ENCODE measurements at regions not wholly inside any gene's neighbourhood (a gene's known extent, or its start where the extent isn't known, plus 50 kb on each side); places are given as distances from the start of the nearest gene placed in this dataset.

DNA sequence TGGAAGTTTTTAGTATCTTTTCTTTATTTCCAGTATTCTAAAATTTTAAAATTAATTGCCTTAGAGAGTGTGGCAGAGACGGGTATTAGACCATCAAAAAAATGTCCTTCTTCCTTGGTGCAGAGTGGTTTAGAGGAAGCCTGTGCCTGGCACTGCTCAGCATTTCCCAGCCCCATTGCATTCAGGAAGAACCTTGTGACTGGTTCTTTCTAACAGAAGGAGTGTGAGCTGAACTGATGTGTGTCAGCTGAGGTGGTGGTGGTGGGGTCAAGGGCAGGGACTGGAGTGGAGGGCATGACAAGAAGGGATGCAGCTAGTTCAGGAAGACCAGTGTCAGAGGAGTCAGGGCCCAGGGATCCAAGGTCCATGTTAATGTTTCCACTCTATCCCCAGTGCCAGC lies 58.7 kb upstream of the FDX1 start:
- Histone ChIP-seq H3K4me3 (ENCODE audit: low read depth, low read length, poor library complexity, severe bottlenecking) (no peak overlapping the region), H3K27ac (ENCODE audit: low read depth, low read length, poor library complexity, severe bottlenecking) (no peak overlapping the region), H3K36me3 (ENCODE audit: insufficient read depth, low read length, poor library complexity, severe bottlenecking) (peaks cover 54% of the 10 kb centered on the region), H3K9me3 (ENCODE audit: low read depth, low read length, poor library complexity, severe bottlenecking) (no peaks in the 10 kb centered on the region), H3K4me1 (ENCODE audit: insufficient read depth, low read length, poor library complexity, severe bottlenecking) (peaks cover 44% of the 10 kb centered on the region), H3K27me3 (replicated peaks; ENCODE audit: insufficient read depth, low read depth, low read length, poor library complexity) (no peaks in the 10 kb centered on the region)
- intact Hi-C loops (cut with micrococcal nuclease; ENCODE audit: unreplicated experiment) = loop anchor here (10.0 kb wide), 2 partner anchors 296 to 864 kb away; no protein-coding TSS in a partner anchor
- no TSS peak for BruUV-seq (replicated peaks)
- TF ChIP-seq EZH2 (IDR thresholded peaks at IDR 0.05; ENCODE audit: borderline replicate concordance, low read depth, low read length, poor library complexity, severe bottlenecking) = no peak
- TF ChIP-seq, protein P1, sequence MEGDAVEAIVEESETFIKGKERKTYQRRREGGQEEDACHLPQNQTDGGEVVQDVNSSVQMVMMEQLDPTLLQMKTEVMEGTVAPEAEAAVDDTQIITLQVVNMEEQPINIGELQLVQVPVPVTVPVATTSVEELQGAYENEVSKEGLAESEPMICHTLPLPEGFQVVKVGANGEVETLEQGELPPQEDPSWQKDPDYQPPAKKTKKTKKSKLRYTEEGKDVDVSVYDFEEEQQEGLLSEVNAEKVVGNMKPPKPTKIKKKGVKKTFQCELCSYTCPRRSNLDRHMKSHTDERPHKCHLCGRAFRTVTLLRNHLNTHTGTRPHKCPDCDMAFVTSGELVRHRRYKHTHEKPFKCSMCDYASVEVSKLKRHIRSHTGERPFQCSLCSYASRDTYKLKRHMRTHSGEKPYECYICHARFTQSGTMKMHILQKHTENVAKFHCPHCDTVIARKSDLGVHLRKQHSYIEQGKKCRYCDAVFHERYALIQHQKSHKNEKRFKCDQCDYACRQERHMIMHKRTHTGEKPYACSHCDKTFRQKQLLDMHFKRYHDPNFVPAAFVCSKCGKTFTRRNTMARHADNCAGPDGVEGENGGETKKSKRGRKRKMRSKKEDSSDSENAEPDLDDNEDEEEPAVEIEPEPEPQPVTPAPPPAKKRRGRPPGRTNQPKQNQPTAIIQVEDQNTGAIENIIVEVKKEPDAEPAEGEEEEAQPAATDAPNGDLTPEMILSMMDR (conservative IDR thresholded peaks at IDR 0.05; ENCODE audit: low read depth, low read length) = no peak
- DNase-seq (ENCODE audit: low spot score) = no peak
- POLR2A ChIA-PET (ENCODE audit: low non-redundant PET) = no interaction called here
- CTCF ChIA-PET = interaction anchor here (0.6 kb wide), 1 partner anchor 68 kb away, joined by 5 read pairs; no protein-coding TSS in a partner anchor

DNA sequence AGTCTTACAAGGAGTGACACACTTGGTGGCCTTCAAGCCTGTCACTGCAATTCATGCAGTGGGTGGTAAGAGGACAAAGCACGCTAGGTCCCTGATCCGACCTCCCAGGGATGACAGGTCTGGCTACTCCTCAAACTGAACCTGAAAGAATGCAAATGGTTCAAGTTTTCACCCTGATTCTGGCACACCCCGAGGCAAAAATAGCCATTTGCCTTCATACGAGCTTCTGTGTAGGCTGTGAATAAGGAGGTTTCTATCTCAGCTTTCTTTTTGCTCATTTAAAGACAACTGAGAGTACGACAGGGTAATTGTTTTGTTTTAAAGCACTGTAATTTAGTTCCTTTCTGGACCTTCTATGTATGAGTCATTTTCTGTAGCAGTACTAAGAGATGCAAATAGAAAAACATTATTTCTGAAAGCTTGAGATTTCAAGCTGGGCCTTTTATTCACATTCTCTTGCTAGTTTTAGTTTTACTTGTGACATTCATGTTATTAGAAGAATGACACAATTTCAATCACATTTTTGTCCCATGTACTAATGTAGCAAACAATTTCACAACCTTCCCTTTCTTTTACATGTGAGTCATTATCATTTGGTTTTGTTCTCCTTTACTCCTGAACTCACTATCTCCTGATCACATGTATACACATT lies 56.6 kb upstream of the FDX1 start:
- Histone ChIP-seq H3K9me3 (ENCODE audit: low read depth, low read length, poor library complexity, severe bottlenecking) (no peaks in the 10 kb centered on the region), H3K27ac (ENCODE audit: low read depth, low read length, poor library complexity, severe bottlenecking) (peak overlapping the region; percentile 83), H3K36me3 (ENCODE audit: insufficient read depth, low read length, poor library complexity, severe bottlenecking) (peaks cover 41% of the 10 kb centered on the region), H3K4me3 (ENCODE audit: low read depth, low read length, poor library complexity, severe bottlenecking) (peak overlapping the region; percentile 1), H3K4me1 (ENCODE audit: insufficient read depth, low read length, poor library complexity, severe bottlenecking) (peaks cover 56% of the 10 kb centered on the region), H3K27me3 (replicated peaks; ENCODE audit: insufficient read depth, low read depth, low read length, poor library complexity) (no peaks in the 10 kb centered on the region)
- DNase-seq (ENCODE audit: low spot score) = no peak
- ChIA-PET CTCF (interaction anchor here (1.2 kb wide), 1 partner anchor 60 kb away, joined by 3 read pairs; no protein-coding TSS in a partner anchor), POLR2A (ENCODE audit: low non-redundant PET) (no interaction called here)
- TF ChIP-seq, protein P1 (conservative IDR thresholded peaks at IDR 0.05; ENCODE audit: low read depth, low read length) = no peak
- TF ChIP-seq EZH2 (IDR thresholded peaks at IDR 0.05; ENCODE audit: borderline replicate concordance, low read depth, low read length, poor library complexity, severe bottlenecking) = no peak
- intact Hi-C loops (cut with micrococcal nuclease; ENCODE audit: unreplicated experiment) = loop anchor here (10.0 kb wide), 2 partner anchors 298 to 862 kb away; no protein-coding TSS in a partner anchor
- BruUV-seq (replicated peaks) = no TSS peak

DNA sequence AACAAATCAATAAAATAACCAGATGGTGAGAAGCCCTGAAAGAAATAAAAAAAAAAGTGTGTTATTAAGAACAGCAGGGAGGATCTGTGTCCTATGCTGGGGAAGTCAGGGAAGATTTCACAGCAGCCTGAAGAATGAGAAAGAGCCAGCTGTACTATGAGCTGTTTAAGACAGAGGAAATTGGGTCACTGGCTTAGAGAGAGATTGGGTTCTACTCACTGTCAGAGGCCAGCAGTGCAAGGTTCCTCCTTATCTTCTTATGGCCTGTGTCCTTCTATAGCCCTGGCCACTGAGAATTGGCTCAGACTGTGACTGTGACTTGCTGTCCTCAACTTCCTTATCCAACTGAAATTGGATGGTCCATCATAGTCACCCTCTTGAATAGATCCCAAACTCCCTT lies 54.8 kb upstream of the FDX1 start:
- CTCF ChIA-PET = no interaction called here
- intact Hi-C loops (cut with micrococcal nuclease; ENCODE audit: unreplicated experiment) = loop anchor here (5.0 to 10.0 kb wide), 4 partner anchors 248 to 860 kb away; no protein-coding TSS in a partner anchor
- DNase-seq (ENCODE audit: low spot score) = peak; percentile 61
- Histone ChIP-seq H3K27me3 (replicated peaks; ENCODE audit: insufficient read depth, low read depth, low read length, poor library complexity) (no peaks in the 10 kb centered on the region), H3K36me3 (ENCODE audit: insufficient read depth, low read length, poor library complexity, severe bottlenecking) (peaks cover 39% of the 10 kb centered on the region), H3K9me3 (ENCODE audit: low read depth, low read length, poor library complexity, severe bottlenecking) (no peaks in the 10 kb centered on the region), H3K27ac (ENCODE audit: low read depth, low read length, poor library complexity, severe bottlenecking) (peak overlapping the region; percentile 83), H3K4me1 (ENCODE audit: insufficient read depth, low read length, poor library complexity, severe bottlenecking) (peaks cover 64% of the 10 kb centered on the region), H3K4me3 (ENCODE audit: low read depth, low read length, poor library complexity, severe bottlenecking) (peak overlapping the region; percentile 2)
- no peak for TF ChIP-seq EZH2 (IDR thresholded peaks at IDR 0.05; ENCODE audit: borderline replicate concordance, low read depth, low read length, poor library complexity, severe bottlenecking)
- TF ChIP-seq, protein P1 (conservative IDR thresholded peaks at IDR 0.05; ENCODE audit: low read depth, low read length) = no peak
- POLR2A ChIA-PET (ENCODE audit: low non-redundant PET) = no interaction called here
- no TSS peak for BruUV-seq (replicated peaks)

Data from A673 (cell line).